Heart right ventricle (tissue), 16 donors: ENCODE measurements at regions not wholly inside any gene's neighbourhood (a gene's known extent, or its start where the extent isn't known, plus 50 kb on each side); places are given as distances from the start of the nearest gene placed in this dataset.

Experiments
- ATAC-seq, 8 donors: fragments of 200-7000 bp; cut with Tn5 transposase; one replicate each; pipeline ENCODE4 v1.9.1; 2020; ENCODE audit warnings: mild to moderate bottlenecking in 8 of 8, moderate library complexity in 8 of 8, moderate number of reproducible peaks in 1 of 8
- DNase-seq, 2 donors: peaks; one replicate each; pipeline ENCODE4 v3.0.0-alpha.2; 2020
- H3K27ac ChIP-seq, 10 donors: fragments of 200-600 bp; sonication (generic) in 2 of 10; one replicate each; pipeline versions ENCODE4 v1.5.0 to v1.8.0; 2020 to 2022; ENCODE audit warnings: mild to moderate bottlenecking in 3 of 10
- H3K27me3 ChIP-seq, 7 donors: fragments of 200-600 bp; one replicate each; pipeline ENCODE4 v1.8.0; 2021 to 2022; ENCODE audit warnings: mild to moderate bottlenecking in 2 of 7
- H3K36me3 ChIP-seq, 9 donors: fragments of 200-600 bp; sonication (generic) in 1 of 9; one replicate each; pipeline versions ENCODE4 v1.5.0 to v1.8.0; 2020 to 2022; ENCODE audit warnings: mild to moderate bottlenecking in 2 of 9
- H3K4me1 ChIP-seq, 9 donors: fragments of 200-600 bp; sonication (generic) in 1 of 9; one replicate each; pipeline versions ENCODE4 v1.5.0 to v1.8.0; 2020 to 2022; ENCODE audit warnings: mild to moderate bottlenecking in 4 of 9
- H3K4me3 ChIP-seq, 10 donors: fragments of 200-600 bp; sonication (generic) in 2 of 10; one replicate each; pipeline versions ENCODE4 v1.5.0 to v1.8.0; 2020 to 2022; ENCODE audit warnings: mild to moderate bottlenecking in 7 of 10, moderate library complexity in 2 of 10
- H3K9me3 ChIP-seq, 11 donors: fragments of 200-600 bp in 10 of 11; sonication (generic) in 2 of 11; one replicate each; pipeline versions ENCODE4 v1.5.0 to v1.8.0; 2013 to 2022; ENCODE audit warnings: mild to moderate bottlenecking in 2 of 11, control low read depth in 1 of 11, moderate library complexity in 1 of 11
- WGBS, 2 donors: extraction: QIAGEN DNeasy Blood & Tissue Kit; methylation state at CpG; one replicate each; pipeline ENCODE4 v1.1.7; 2013; ENCODE audit warnings: inconsistent platforms in 1 of 2; 5-methylcytosine and 5-hydroxymethylcytosine counted together
- intact Hi-C, 10 donors: fragments of 100-400 bp; cut with DNase I; formaldehyde crosslinking; loops; one replicate each; pipeline versions ENCODE4 v1.11.1 to v1.14.2; 2022
- TF ChIP-seq, protein P1 (sequence below), 9 donors: fragments of 200-600 bp; sonication (generic) in 2 of 9; IDR thresholded peaks; one replicate each; pipeline versions ENCODE4 v1.5.0 to v1.8.0; 2021 to 2022; ENCODE audit warnings: antibody characterized with exemption in 9 of 9, mild to moderate bottlenecking in 5 of 9, moderate library complexity in 1 of 9
- donor health status: Arrhythmogenic right ventricular cardiomyopathy.
- donor health status: ischemic (EF 13 %, LVEDD 7.1; RV severe dilation, severe dysfunction).
- donor health status: healthy with polysubstance abuse.
- donor health status: DM: no; HTN: yes; CAD: no.
- donor health status: DM: no; HTN: no; CAD: no.
- donor health status: ischemic (EF 25% LVEDD 6.9; RV normal size, moderate dysfunction).
- donor health status: ischemic (EF 25% LVEDD 5.7; RV mildly dilated, moderate dysfunction).
- donor health status: healthy.
- donor health status: DM: yes; HTN: yes; CAD: no.
- donor health status: Ischemic cardiomyopathy.
- donor health status: ischemic (EF 35%, LVEDD 5.7; RV mildly dilated, moderate dysfunction).
- donor health status: nonischemic (EF 11% LVEDD 7.7; RV severe dilation, severe dysfunction).
- donor health status: DM: yes; HTN: yes; CAD: no.
- donor health status: PGD.
- donor health status: ischemic (EF 29% LVEDD 5.4; RV normal size, mild dysfunction).
- donor health status: nonischemic (EF 23%, LVEDD 6.1; RV moderate dilation, normal function).

DNA sequence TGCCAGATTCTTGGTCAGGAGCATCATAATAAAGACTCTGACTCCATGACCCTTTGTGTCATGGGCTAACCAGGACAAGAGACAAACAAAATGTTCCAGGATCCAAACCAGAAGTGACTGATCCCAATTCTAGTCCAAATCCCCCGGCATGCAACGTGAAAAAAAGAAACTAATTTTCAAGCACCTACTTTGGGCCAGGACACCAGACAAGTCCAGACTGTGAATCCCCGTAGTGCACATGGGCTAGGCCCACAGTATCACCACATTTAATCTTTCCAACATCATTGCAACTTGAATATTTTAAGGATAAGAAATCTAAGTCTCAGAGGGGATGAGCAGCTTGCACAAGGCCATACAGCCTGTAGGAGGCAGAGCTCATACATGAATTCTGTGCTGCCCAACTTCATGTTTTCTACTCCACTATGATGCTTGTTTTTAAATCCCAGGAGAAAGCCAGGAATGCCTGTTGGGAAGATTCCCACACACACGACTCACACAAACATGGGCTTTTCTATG lies 365.7 kb downstream of the NPIPA8 start:
- TF ChIP-seq, protein P1, sequence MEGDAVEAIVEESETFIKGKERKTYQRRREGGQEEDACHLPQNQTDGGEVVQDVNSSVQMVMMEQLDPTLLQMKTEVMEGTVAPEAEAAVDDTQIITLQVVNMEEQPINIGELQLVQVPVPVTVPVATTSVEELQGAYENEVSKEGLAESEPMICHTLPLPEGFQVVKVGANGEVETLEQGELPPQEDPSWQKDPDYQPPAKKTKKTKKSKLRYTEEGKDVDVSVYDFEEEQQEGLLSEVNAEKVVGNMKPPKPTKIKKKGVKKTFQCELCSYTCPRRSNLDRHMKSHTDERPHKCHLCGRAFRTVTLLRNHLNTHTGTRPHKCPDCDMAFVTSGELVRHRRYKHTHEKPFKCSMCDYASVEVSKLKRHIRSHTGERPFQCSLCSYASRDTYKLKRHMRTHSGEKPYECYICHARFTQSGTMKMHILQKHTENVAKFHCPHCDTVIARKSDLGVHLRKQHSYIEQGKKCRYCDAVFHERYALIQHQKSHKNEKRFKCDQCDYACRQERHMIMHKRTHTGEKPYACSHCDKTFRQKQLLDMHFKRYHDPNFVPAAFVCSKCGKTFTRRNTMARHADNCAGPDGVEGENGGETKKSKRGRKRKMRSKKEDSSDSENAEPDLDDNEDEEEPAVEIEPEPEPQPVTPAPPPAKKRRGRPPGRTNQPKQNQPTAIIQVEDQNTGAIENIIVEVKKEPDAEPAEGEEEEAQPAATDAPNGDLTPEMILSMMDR (IDR thresholded peaks at IDR 0.05), result peak in 4 of 9 donors; percentile 7 to 25 (median 16)
- Histone ChIP-seq H3K36me3 (no peaks in the 10 kb centered on the region), H3K27me3 (peaks cover 0 to 17% (median 0%) of the 10 kb centered on the region in 7 donors), H3K27ac (no peak overlapping the region), H3K4me3 (no peak overlapping the region), H3K9me3 (peaks cover 0 to 15% (median 0%) of the 10 kb centered on the region in 11 donors), H3K4me1 (no peaks in the 10 kb centered on the region)
- ATAC-seq (peak in 1 of 8 donors; percentile 38), DNase-seq (no peak)
- 58 to 64% methylated on average over 4 of the region's 4 CpGs for WGBS, 2 donors
- intact Hi-C loops, result no loop called here

DNA sequence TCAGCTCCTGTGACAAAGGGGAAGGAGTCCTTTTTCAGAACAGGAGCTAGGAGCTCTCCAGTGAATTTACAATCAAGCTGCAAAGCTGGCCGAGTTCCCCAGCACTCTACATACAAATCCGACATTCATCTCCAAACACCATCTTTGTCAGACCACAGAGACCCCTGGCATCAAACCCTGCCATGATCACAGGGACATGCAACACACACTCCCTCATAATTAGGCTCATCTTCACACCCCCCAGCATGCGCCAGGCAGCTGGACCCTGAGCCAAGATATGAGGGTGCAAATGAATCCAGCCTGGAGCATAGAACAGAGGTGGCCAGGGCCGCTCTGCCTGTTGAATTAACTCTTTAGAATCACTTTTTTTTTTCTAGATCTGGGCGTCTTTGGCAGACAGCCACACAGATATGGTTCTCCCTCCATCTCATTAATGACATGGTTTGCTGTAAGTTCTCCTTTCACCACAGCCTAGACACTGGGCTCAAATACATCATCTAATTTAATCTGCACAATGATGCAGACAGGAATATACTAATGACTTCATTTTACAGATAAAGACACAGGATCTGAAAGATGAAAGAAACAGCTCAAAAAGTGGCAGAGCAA lies 366.3 kb downstream of the NPIPA8 start:
- no peaks in the 10 kb centered on the region for H3K36me3 ChIP-seq
- 58 to 60% methylated on average over 5 of the region's 5 CpGs for WGBS, 2 donors
- no peak overlapping the region for H3K27ac ChIP-seq
- intact Hi-C loops, result no loop called here
- H3K4me1 ChIP-seq, result no peaks in the 10 kb centered on the region
- peaks cover 0 to 15% (median 0%) of the 10 kb centered on the region in 11 donors for H3K9me3 ChIP-seq
- H3K27me3 ChIP-seq, result peaks cover 0 to 17% (median 0%) of the 10 kb centered on the region in 7 donors
- DNase-seq (no peak), ATAC-seq (no peak)
- TF ChIP-seq, protein P1 (IDR thresholded peaks at IDR 0.05), result no peak
- H3K4me3 ChIP-seq, result no peak overlapping the region

DNA sequence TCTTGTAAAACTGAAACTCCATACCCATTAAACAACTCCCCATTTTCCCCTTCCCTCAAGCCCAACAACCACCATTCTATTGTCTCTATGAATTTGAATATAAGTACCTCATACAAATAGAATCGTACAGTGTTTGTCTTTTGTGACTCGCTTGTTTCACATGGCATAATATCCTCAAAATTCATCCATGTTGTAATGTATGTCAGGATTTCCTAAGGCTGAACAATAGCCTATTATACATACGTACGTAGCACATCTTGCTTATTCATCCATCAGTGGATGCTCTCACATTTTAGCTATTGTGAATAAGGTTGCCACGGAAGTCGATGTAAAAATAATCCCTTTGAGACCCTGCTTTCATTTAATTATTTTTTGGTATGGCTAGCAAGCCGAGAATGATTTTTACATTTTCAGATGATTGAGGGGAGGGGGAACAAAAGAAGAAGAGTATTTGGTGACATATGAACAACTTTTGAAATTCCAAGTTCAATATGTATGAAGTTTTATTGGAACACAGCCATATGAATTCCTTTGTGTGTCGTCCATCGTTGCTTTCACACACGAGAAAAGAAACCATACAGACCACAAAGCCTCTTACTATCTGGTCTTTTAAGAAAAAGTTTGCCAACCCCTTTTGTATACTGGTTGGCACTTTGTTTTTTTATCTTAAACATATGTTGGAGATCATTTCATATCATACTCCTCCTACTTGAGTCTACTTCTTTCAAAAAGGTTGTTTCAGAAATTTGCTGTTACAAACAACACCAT lies 371.2 kb downstream of the NPIPA8 start:
- DNase-seq (no peak), ATAC-seq (no peak)
- H3K27ac ChIP-seq, result no peak overlapping the region
- peaks cover 0 to 12% (median 0%) of the 10 kb centered on the region in 7 donors for H3K27me3 ChIP-seq
- no peak overlapping the region for H3K4me3 ChIP-seq
- 68 to 69% methylated on average over 10 of the region's 10 CpGs for WGBS, 2 donors
- TF ChIP-seq, protein P1 (IDR thresholded peaks at IDR 0.05), result no peak
- H3K4me1 ChIP-seq, result no peaks in the 10 kb centered on the region
- peaks cover 0 to 15% (median 0%) of the 10 kb centered on the region in 11 donors for H3K9me3 ChIP-seq
- intact Hi-C loops, result no loop called here
- no peaks in the 10 kb centered on the region for H3K36me3 ChIP-seq

DNA sequence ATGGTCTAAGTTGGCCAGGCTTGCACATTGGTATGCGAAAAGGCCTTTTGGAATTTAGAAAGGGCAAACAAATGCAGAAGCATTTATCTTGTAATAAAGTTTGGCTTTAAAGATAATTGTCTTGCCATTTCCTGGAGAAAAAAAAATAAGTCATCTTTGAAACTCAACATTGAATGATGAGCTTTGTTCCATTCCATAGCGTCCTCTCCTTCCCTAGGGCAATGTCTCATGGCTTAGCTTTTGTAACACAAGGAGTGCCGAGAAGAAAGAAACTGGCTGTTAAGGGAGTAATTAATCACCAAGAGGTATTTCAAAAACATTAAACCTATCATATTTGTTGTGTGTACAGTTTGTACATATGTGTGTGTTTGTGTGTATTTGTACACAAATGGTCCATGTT lies 372.3 kb downstream of the NPIPA8 start:
- TF ChIP-seq, protein P1 (IDR thresholded peaks at IDR 0.05), result no peak
- no peak overlapping the region for H3K4me3 ChIP-seq
- no peak for ATAC-seq
- intact Hi-C loops, result no loop called here
- no peaks in the 10 kb centered on the region for H3K36me3 ChIP-seq
- no peaks in the 10 kb centered on the region for H3K4me1 ChIP-seq
- peaks cover 0 to 15% (median 0%) of the 10 kb centered on the region in 11 donors for H3K9me3 ChIP-seq
- 75 to 83% methylated on average over 3 of the region's 3 CpGs for WGBS, 2 donors
- H3K27ac ChIP-seq, result no peak overlapping the region
- no peak for DNase-seq
- H3K27me3 ChIP-seq, result peaks cover 0 to 8% (median 0%) of the 10 kb centered on the region in 7 donors
